Spleen (tissue), 7 donors: ENCODE measurements at regions not wholly inside any gene's neighbourhood (a gene's known extent, or its start where the extent isn't known, plus 50 kb on each side); places are given as distances from the start of the nearest gene placed in this dataset.

Source experiments
- POLR2A ChIP-seq, 3 donors: fragments of 450-650 bp; IDR thresholded peaks; one replicate each; pipeline ENCODE4 v1.5.1; 2017; ENCODE audit warnings: antibody characterized with exemption in 3 of 3, mild to moderate bottlenecking in 1 of 3
- TF ChIP-seq, protein P1 (sequence below), 11 experiments: fragments of 200-600 bp in 7 of 11; fragments of 450-650 bp in 4 of 11; sonication (generic) in 4 of 11; IDR thresholded peaks in 8 of 11; conservative IDR thresholded peaks in 3 of 11; 1 replicate in 7 of 11; 2 replicates in 4 of 11; pipeline versions ENCODE4 v1.4.0 to v1.8.0; 2016 to 2021; ENCODE audit warnings: antibody characterized with exemption in 11 of 11, inconsistent platforms in 4 of 11, mild to moderate bottlenecking in 1 of 11
- donor health status: DM: no; HTN: no; CAD: no; lungs with moderate emphysema.
- donor health status: DM: no; HTN: no; CAD: no.
- donor health status: DM: no; HTN: no; CAD: no.

- TF ChIP-seq POLR2A (IDR thresholded peaks at IDR 0.05): no peak
- TF ChIP-seq, protein P1, sequence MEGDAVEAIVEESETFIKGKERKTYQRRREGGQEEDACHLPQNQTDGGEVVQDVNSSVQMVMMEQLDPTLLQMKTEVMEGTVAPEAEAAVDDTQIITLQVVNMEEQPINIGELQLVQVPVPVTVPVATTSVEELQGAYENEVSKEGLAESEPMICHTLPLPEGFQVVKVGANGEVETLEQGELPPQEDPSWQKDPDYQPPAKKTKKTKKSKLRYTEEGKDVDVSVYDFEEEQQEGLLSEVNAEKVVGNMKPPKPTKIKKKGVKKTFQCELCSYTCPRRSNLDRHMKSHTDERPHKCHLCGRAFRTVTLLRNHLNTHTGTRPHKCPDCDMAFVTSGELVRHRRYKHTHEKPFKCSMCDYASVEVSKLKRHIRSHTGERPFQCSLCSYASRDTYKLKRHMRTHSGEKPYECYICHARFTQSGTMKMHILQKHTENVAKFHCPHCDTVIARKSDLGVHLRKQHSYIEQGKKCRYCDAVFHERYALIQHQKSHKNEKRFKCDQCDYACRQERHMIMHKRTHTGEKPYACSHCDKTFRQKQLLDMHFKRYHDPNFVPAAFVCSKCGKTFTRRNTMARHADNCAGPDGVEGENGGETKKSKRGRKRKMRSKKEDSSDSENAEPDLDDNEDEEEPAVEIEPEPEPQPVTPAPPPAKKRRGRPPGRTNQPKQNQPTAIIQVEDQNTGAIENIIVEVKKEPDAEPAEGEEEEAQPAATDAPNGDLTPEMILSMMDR (IDR thresholded peaks at IDR 0.05 in 8 of 11, conservative IDR thresholded peaks at IDR 0.05 in 3 of 11): no peak
These were observed 115.1 kb upstream of the JAG1 start for GRCh38 chr20:10788877-10789276.
